GM18870 (cell line): ENCODE measurements at regions not wholly inside any gene's neighbourhood (a gene's known extent, or its start where the extent isn't known, plus 50 kb on each side); places are given as distances from the start of the nearest gene placed in this dataset.

Source experiments
- ATAC-seq: cut with Tn5 transposase; IDR thresholded peaks from one replicate; pipeline ENCODE4 v1.9.1; 2021; ENCODE audit warnings: moderate library complexity; ENCODE audit not compliant: unreplicated experiment

- ATAC-seq = no peak
Measured at GRCh38 chr9:23524607-23525155, 301.4 kb downstream of the ELAVL2 start.

GRCh38 chr9:23526806-23527205 is 299.2 kb downstream of the ELAVL2 start:
- no peak for ATAC-seq

- no peak for ATAC-seq
Measured at GRCh38 chr9:23532282-23532681, 293.8 kb downstream of the ELAVL2 start.

- no peak for ATAC-seq
Measured at GRCh38 chr9:23537192-23538066, 288.6 kb downstream of the ELAVL2 start.

GRCh38 chr9:23538067-23538402 is 288.0 kb downstream of the ELAVL2 start:
- no peak for ATAC-seq

DNA sequence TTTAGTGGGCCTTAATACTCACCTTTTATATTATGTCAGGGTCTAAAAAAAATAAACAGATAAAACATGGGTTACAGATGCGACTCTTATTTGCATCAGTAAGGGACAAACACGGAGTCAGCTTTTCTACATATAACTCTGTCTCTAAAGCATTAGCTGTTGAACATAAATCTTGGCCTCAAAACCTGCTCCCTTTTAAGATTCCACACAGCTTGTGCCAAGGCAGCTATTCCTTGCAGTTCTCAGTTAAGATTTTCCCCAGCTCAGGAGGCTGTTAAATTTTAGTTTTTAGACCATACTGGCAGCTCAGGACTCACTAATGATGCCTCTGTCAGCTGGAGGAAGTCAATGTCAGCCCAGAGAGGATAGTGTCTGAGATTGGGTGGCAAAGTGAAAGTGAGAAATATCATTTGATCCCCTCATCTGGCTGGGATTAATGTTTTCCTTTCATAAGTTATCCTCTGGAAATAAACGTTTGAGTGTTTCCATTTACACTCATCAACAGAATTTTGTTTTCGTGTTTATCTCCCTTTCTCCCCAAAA is 287.5 kb downstream of the ELAVL2 start:
- no peak for ATAC-seq

GRCh38 chr9:23539311-23539710 is 286.7 kb downstream of the ELAVL2 start:
- ATAC-seq = no peak

- ATAC-seq = no peak
Measured at GRCh38 chr9:23541976-23542375, 284.1 kb downstream of the ELAVL2 start.

DNA sequence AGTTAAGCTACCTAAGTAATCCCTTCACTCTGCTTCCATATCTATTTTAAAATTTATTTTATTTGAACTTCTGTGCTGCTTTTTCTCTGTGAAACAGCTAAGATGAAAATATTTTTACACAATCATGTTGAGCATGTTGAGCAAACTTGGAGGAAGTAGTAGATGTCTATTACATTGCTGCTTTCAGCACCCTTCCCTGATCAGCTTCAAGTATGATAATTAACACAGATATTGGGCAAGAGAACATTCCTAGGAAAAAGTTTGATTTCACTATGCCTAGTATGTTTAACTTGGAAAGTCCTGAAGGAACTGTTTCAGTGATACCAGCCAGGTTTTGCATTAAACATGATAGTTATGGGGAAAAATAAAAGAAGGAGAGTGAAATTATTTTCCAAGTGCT is 283.6 kb downstream of the ELAVL2 start:
- ATAC-seq = no peak

DNA sequence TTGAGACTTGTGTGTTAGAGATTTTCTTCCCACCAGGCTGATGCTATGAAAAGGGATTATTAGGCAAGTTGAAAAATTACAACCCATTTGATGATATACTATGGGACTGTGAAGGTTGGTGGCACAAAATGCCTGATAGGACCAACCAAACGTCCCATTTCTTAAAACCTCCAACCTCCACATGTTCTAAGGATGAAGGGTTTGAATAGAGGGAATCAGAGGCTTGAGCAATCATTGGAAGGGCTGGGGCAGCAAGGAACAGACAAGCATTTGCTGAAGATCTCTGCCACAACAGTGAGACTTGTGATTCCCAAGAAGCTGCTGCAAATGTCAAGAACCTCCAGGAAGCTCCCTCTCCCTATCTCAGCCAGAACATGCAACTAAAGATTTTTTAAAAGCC is 283.1 kb downstream of the ELAVL2 start:
- ATAC-seq = no peak

DNA sequence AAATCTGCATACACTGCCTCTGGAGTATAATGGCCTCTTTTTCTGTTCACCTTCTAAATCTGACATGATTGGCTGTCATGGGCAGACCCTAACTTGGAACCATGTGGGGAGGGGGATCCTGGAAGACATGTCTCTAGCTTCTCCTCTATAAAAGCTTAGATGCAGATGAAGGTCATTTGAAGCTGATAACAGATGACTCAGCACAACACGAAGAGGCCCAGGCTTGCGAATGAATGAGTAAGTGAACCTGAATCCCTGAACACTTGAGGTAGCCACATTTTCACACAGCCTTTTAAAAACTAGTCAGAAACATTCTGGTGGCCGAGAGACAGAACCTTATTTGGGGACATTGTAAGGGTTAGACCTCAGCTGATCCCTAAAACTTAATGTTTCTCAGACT is 282.6 kb downstream of the ELAVL2 start:
- no peak for ATAC-seq

DNA sequence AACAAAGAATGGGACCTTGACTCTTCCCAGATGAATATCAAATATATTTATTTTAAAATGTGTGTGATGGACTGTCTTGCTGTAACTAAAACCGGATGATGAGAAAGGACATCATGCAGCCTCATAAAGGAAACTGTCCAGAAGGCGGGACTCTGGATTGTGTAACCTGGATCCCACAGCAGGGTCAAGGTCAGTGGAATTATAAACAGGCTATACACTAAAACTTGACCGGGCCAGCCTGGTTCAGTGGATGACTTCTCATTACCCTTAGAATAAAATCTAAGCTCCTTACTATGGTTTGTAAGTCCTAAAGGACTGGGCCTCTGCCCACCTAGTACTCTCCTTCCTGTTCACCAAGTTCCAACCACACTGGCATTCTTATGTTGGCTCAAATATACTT is 280.3 kb downstream of the ELAVL2 start:
- no peak for ATAC-seq

DNA sequence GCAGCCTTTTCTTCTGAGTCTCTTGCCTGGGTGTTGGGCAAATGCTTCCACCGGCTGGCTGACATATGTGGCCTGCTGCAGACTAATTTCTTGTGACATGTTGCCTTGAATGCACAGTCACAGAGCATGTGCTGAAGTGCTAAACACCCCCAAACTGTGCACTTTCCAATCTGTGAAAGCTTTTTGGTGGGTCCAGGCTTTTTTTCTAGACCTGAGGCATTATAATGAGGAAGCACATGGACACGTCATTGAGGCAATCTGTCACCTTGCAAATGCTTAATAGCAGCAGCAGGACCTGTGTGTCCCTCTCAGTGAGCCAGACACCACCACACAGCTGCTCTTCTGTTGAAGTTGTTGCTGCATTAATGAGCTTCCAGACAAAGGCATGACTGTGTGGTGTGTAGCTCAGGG is 274.7 kb downstream of the ELAVL2 start:
- ATAC-seq = no peak

GRCh38 chr9:23551929-23552707 is 273.9 kb downstream of the ELAVL2 start:
- ATAC-seq = no peak

DNA sequence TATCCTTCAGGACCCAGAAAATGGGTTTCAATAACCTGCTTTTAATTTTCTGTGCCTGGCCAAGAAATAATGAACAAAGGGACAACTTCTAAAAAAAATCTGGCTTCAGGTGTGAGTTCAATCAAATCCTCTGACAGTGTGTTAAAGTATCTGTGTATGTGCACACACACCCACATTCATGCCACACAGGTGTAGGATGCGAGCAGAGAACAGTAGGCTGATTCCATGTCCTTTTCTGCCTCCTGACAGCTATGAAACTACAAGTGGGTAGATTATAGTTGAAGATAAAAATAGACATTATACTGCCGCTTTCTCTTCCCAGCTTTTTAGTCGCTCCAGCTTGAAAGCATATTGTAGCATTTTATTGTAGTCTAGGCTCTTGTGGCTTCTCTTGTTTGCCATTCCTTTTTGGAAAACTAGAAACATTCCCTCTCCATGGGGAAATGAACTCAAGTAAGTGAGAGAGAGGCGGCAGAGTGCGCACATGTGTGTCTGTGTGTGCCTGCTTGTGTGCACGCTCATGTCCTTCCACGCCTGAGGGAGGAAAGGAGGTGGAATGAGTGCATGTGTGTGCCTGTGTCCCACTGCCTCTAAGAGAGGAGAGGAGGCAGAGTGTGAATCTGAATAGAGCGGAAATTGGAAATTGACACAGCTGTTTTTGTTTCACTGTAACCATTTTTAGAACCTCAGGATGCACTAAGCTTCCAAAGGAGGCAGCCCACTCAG is 273.0 kb downstream of the ELAVL2 start:
- ATAC-seq = no peak

GRCh38 chr9:23554686-23555085 is 271.4 kb downstream of the ELAVL2 start:
- ATAC-seq = no peak

DNA sequence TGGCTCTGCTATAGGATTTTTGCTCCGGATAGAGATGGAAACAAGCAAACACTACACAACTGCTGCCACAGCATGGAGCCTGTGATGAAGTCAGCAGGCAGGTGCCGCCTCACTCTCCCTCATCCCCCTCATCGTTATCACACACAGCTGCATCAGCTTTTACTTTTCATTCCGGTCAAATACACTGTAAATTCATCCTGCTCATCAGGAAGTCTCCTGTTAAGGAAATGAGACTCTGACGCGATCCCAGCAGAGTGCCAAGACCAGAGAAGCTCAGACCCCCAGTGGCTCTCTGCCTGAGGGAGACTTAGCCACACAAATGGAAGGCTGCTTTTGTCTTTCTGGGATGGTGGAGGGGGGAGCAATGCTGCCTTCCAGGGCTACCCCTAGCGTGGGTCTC is 270.2 kb downstream of the ELAVL2 start:
- ATAC-seq = no peak

DNA sequence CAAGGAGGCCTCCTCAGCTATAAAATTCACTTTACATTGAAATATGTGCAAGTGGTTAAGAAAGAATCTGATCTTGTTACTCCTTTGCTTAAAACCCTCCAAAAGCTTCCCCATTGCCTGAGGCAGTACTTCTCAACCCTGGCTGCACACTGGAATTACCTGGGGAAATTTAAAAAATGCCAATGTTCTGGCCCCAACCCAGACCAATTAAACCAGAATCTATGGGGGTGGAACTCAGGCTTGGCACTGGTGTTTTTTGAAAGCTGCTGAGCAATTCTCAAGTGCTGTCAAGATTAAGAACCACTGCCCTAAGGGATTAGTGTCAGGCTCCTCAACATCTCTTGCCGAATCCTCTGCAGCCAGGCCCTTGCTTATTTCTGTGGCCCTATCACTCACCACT is 269.6 kb downstream of the ELAVL2 start:
- no peak for ATAC-seq

DNA sequence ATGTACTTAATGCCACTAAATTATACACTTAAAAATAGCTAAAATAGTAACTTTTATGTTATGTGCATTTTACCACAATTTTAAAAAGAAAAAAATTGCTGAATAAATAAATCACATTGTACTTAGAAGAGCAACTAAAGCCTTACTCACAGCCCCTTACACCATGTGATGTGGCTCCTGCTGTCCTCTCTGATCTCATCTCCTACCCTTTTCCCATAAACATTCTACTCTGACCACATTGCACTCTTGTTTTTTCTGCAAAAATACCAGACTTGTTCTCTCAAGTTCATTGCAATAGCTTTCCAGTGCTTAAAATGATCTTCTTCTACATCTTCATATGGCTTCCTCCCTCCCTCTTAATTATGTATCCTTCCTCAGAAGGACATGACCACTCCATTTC is 268.4 kb downstream of the ELAVL2 start:
- ATAC-seq = no peak

DNA sequence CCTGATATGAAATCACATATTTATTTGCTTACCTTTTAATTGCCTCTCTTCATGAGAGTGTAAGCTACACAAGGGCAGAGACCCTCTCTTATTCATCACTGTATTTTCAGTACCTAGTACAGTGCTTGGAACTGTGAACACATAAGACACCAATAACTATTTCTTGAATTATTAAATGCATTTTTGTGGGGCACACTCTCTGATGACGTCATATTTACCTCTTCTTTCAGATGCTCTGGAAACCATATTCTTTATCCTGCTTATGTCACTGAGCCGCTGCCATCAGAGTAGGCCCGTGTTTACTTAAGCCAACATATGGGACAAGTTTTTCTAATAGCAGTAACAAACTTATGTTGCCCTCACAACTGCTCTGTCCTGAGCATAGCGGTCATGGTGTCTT is 266.5 kb downstream of the ELAVL2 start:
- ATAC-seq = no peak

DNA sequence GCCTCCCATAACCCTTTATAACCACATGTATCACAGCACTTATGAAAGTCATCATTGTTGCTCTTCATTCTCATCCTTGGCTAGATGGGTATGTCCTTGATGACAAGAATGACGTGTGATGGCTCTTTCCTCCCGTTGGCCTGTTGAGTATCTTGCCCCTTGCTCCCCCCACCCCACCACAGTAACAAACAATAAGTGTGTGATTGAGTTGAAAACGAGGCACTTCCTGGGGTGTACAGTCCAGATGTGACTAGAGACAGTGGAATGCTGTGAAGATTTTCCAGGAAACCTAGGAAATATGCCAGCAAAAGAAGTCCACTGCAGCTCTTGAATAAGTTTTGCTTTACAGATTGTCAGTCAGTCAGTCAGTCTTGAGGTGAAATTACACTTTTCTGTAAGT is 262.5 kb downstream of the ELAVL2 start:
- no peak for ATAC-seq
